ENCODE measurements at regions not wholly inside any gene's neighbourhood (a gene's known extent, or its start where the extent isn't known, plus 50 kb on each side); places are given as distances from the start of the nearest gene placed in this dataset.

DNA sequence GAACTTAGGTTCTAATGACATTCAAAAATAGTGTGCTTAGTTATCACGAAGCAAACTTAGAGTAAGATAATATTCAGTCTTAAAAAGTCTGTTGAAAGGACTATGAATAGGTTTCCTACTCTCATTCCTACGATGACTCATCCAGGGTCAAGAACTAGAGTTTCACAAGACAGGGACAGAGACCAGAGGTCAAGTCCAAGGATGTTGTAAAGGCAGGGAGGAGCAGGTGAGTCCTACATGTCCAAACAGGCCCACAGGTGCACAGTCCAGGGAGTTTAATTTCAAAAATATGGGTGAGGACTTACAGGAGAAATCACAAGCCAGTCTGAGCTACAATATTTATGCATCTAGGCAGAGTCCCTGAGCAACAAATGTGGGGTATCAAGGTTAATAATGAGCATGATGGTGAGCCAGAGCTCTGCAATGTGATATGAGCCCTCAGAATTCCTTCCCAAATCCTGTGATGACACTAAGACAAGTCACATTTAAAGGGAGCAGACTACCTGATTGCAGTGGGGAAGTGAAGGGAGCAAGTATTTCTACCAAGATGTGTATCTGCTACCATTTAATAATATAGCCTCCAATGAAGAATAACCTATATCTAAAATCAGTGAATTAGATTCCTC lies 100.0 kb upstream of the NRIP1 start (continued):
- TF ChIP-seq SMARCE1 (IDR thresholded peaks at IDR 0.05; ENCODE audit: borderline replicate concordance) = no peak
- no peak for TF ChIP-seq KLF12 (CRISPR knock-in tag; IDR thresholded peaks at IDR 0.05; ENCODE audit: borderline replicate concordance)
- no peak for TF ChIP-seq ZNF333 (CRISPR knock-in tag; IDR thresholded peaks at IDR 0.05; ENCODE audit: borderline replicate concordance)
- TF ChIP-seq ZNF484 (CRISPR knock-in tag; IDR thresholded peaks at IDR 0.05; ENCODE audit: borderline replicate concordance, low read depth) = no peak
- TF ChIP-seq, protein P1, sequence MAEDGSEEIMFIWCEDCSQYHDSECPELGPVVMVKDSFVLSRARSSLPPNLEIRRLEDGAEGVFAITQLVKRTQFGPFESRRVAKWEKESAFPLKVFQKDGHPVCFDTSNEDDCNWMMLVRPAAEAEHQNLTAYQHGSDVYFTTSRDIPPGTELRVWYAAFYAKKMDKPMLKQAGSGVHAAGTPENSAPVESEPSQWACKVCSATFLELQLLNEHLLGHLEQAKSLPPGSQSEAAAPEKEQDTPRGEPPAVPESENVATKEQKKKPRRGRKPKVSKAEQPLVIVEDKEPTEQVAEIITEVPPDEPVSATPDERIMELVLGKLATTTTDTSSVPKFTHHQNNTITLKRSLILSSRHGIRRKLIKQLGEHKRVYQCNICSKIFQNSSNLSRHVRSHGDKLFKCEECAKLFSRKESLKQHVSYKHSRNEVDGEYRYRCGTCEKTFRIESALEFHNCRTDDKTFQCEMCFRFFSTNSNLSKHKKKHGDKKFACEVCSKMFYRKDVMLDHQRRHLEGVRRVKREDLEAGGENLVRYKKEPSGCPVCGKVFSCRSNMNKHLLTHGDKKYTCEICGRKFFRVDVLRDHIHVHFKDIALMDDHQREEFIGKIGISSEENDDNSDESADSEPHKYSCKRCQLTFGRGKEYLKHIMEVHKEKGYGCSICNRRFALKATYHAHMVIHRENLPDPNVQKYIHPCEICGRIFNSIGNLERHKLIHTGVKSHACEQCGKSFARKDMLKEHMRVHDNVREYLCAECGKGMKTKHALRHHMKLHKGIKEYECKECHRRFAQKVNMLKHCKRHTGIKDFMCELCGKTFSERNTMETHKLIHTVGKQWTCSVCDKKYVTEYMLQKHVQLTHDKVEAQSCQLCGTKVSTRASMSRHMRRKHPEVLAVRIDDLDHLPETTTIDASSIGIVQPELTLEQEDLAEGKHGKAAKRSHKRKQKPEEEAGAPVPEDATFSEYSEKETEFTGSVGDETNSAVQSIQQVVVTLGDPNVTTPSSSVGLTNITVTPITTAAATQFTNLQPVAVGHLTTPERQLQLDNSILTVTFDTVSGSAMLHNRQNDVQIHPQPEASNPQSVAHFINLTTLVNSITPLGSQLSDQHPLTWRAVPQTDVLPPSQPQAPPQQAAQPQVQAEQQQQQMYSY (CRISPR knock-in tag; IDR thresholded peaks at IDR 0.05) = no peak
- TF ChIP-seq, protein P2, sequence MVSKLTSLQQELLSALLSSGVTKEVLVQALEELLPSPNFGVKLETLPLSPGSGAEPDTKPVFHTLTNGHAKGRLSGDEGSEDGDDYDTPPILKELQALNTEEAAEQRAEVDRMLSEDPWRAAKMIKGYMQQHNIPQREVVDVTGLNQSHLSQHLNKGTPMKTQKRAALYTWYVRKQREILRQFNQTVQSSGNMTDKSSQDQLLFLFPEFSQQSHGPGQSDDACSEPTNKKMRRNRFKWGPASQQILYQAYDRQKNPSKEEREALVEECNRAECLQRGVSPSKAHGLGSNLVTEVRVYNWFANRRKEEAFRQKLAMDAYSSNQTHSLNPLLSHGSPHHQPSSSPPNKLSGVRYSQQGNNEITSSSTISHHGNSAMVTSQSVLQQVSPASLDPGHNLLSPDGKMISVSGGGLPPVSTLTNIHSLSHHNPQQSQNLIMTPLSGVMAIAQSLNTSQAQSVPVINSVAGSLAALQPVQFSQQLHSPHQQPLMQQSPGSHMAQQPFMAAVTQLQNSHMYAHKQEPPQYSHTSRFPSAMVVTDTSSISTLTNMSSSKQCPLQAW (CRISPR knock-in tag; IDR thresholded peaks at IDR 0.05) = no peak
- TF ChIP-seq, protein P3, sequence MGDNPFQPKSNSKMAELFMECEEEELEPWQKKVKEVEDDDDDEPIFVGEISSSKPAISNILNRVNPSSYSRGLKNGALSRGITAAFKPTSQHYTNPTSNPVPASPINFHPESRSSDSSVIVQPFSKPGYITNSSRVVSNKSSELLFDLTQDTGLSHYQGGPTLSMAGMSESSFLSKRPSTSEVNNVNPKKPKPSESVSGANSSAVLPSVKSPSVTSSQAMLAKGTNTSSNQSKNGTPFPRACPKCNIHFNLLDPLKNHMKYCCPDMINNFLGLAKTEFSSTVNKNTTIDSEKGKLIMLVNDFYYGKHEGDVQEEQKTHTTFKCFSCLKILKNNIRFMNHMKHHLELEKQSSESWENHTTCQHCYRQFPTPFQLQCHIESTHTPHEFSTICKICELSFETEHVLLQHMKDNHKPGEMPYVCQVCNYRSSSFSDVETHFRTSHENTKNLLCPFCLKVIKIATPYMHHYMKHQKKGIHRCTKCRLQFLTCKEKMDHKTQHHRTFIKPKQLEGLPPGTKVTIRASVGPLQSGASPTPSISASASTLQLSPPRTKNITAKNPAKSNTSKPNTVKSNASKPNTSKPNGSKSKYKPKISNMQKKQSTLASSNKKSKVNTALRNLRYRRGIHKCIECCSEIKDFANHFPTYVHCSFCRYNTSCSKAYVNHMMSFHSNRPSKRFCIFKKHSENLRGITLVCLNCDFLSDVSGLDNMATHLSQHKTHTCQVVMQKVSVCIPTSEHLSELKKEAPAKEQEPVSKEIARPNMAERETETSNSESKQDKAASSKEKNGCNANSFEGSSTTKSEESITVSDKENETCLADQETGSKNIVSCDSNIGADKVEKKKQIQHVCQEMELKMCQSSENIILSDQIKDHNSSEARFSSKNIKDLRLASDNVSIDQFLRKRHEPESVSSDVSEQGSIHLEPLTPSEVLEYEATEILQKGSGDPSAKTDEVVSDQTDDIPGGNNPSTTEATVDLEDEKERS (CRISPR knock-in tag; IDR thresholded peaks at IDR 0.05) = no peak
- no peak for TF ChIP-seq NAIF1 (CRISPR knock-in tag; IDR thresholded peaks at IDR 0.05; ENCODE audit: borderline replicate concordance)
- TF ChIP-seq MIXL1 (CRISPR knock-in tag; IDR thresholded peaks at IDR 0.05) = no peak
- no peak for TF ChIP-seq SRY (CRISPR knock-in tag; IDR thresholded peaks at IDR 0.05)
- no peak for TF ChIP-seq FIP1L1 (IDR thresholded peaks at IDR 0.05; ENCODE audit: borderline replicate concordance, insufficient read depth, low read depth, low read length)
- TF ChIP-seq ZNF274 (CRISPR knock-in tag; IDR thresholded peaks at IDR 0.05) = no peak
- TF ChIP-seq TOE1 (CRISPR knock-in tag; IDR thresholded peaks at IDR 0.05) = no peak
- TF ChIP-seq, protein P4, sequence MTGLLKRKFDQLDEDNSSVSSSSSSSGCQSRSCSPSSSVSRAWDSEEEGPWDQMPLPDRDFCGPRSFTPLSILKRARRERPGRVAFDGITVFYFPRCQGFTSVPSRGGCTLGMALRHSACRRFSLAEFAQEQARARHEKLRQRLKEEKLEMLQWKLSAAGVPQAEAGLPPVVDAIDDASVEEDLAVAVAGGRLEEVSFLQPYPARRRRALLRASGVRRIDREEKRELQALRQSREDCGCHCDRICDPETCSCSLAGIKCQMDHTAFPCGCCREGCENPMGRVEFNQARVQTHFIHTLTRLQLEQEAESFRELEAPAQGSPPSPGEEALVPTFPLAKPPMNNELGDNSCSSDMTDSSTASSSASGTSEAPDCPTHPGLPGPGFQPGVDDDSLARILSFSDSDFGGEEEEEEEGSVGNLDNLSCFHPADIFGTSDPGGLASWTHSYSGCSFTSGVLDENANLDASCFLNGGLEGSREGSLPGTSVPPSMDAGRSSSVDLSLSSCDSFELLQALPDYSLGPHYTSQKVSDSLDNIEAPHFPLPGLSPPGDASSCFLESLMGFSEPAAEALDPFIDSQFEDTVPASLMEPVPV (CRISPR knock-in tag; IDR thresholded peaks at IDR 0.05) = no peak
- no peak for TF ChIP-seq MEIS1 (CRISPR knock-in tag; IDR thresholded peaks at IDR 0.05; ENCODE audit: borderline replicate concordance)
- TF ChIP-seq CREB1 (IDR thresholded peaks at IDR 0.05) = no peak
- TF ChIP-seq CREB1 (CRISPR knock-in tag; IDR thresholded peaks at IDR 0.05) = no peak
- no peak for TF ChIP-seq HIVEP1 (CRISPR knock-in tag; IDR thresholded peaks at IDR 0.05)
- TF ChIP-seq DNMT1 (CRISPR knock-in tag; IDR thresholded peaks at IDR 0.05) = no peak
- no peak for TF ChIP-seq ZNF136 (CRISPR knock-in tag; IDR thresholded peaks at IDR 0.05; ENCODE audit: low read depth)
